GF-D8 (cell line): ENCODE measurements at regions not wholly inside any gene's neighbourhood (a gene's known extent, or its start where the extent isn't known, plus 50 kb on each side); places are given as distances from the start of the nearest gene placed in this dataset.

Experiments used
- DNase-seq: peaks from one replicate; lab custom pipeline; 2025; lab: John Stamatoyannopoulos, UW

GRCh38 chr3:124444075-124444474, 286.2 kb upstream of the UMPS start:
- DNase-seq = no peak

- no peak for DNase-seq
Observed at GRCh38 chr3:124444896-124445295, 285.4 kb upstream of the UMPS start.

- no peak for DNase-seq
Observed at GRCh38 chr3:124447845-124448244, 282.4 kb upstream of the UMPS start.

- DNase-seq = no peak
Observed at GRCh38 chr3:124448954-124449353, 281.3 kb upstream of the UMPS start.

GRCh38 chr3:124450366-124450765, 279.9 kb upstream of the UMPS start:
- no peak for DNase-seq

GRCh38 chr3:124451630-124452317, 278.5 kb upstream of the UMPS start:
- DNase-seq = no peak

GRCh38 chr3:124453189-124453588, 277.1 kb upstream of the UMPS start:
- no peak for DNase-seq

- DNase-seq = no peak
Observed at GRCh38 chr3:124455891-124456290, 274.4 kb upstream of the UMPS start.

GRCh38 chr3:124456506-124456905, 273.7 kb upstream of the UMPS start:
- no peak for DNase-seq

- DNase-seq = no peak
Observed at GRCh38 chr3:124459678-124460077, 270.6 kb upstream of the UMPS start.

- DNase-seq = no peak
Observed at GRCh38 chr3:124461126-124461525, 269.1 kb upstream of the UMPS start.

GRCh38 chr3:124461838-124462632, 268.2 kb upstream of the UMPS start:
- no peak for DNase-seq

GRCh38 chr3:124463234-124463633, 267.0 kb upstream of the UMPS start:
- no peak for DNase-seq

GRCh38 chr3:124467980-124468902, 262.0 kb upstream of the UMPS start:
- DNase-seq = no peak

GRCh38 chr3:124469555-124469954, 260.7 kb upstream of the UMPS start:
- DNase-seq = no peak

- DNase-seq = no peak
Observed at GRCh38 chr3:124478830-124479229, 251.4 kb upstream of the UMPS start.

- DNase-seq = no peak
Observed at GRCh38 chr3:124483915-124484470, 246.3 kb upstream of the UMPS start.

- no peak for DNase-seq
Observed at GRCh38 chr3:124486324-124486723, 243.9 kb upstream of the UMPS start.

- no peak for DNase-seq
Observed at GRCh38 chr3:124489506-124489905, 240.7 kb upstream of the UMPS start.

GRCh38 chr3:124491098-124491497, 239.2 kb upstream of the UMPS start:
- no peak for DNase-seq

GRCh38 chr3:124491875-124492274, 238.4 kb upstream of the UMPS start:
- no peak for DNase-seq

- no peak for DNase-seq
Observed at GRCh38 chr3:124492824-124493223, 237.4 kb upstream of the UMPS start.
